ENCODE measurements at regions not wholly inside any gene's neighbourhood (a gene's known extent, or its start where the extent isn't known, plus 50 kb on each side); places are given as distances from the start of the nearest gene placed in this dataset.

DNA sequence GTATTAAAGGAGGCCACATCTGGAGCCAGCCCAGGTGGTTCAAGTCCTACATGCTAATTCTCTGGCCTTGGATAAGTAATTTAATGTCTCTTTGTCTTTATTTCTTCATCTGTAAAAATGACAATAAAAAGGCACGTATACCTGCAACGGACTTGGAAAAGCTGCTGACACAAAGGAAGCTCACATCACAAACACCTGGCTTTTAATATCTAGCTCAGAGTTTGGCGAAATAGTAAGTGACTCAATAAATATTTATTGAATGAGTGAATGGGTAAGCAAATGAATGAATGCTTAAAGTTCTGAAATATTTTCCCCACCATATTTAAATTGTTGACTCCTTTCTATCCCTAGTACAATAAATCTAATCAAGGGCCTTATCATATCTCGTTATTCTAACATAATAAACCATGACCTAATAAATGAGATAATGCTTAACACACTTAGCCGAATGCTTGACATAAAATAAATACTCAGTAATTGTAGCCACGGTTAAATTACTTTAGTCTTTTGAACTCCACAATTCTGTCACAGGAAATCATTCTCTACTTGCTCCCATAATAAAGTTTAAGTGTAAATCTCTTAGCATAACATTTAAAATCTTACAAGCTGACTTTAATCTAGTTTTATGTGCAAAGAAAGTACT is 74.7 kb upstream of the PALMD start:
- Histone ChIP-seq H4K20me1 (no peaks in the 10 kb centered on the region), H3K4me3 (no peak overlapping the region), H3K27me3 (no peaks in the 10 kb centered on the region), H3K27ac (no peak overlapping the region), H3K4me1 (no peaks in the 10 kb centered on the region), H3K36me3 (no peaks in the 10 kb centered on the region), H3K9ac (no peak overlapping the region), H3K9me3 (replicated peaks in 1 of 11) (no peaks in the 10 kb centered on the region), H3K4me2 (no peak overlapping the region)
- TF ChIP-seq Cebpa-rat (IDR thresholded peaks at IDR 0.05): no peak

DNA sequence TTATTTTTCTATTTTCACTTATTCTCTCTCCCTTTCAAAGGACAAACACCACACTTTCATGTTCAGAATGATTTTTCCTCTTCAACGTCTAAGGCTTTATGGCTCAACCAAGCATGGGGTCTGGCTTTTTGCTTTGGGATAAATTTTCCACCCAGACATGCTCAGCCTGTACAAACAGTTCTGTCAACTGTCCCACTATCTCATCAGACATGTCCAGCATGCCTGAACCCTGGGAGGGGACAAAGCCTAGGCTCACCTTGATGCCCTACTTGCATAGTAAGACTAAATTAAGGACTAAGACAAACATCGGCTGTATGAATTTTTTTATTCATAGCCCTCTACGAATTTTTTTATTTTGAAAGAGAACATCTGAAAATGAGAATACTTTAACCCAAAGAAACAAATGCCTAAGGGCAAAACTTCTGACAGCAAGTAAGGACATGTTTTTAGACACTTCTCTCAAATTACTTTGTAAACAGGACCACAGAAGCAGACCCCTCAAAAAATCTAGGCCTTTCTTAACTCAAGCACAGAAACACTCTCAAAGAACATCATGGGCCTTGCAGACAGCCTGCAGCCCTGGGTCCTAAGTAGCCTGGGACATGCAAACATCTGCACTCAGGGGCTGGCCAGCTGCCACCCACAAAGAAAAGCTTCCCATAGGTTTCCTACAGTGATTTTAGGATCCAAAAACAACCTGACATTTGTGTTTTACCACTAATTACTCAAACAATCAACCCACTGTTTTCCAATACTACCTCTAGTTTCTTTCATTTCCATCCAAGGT is 72.3 kb upstream of the PALMD start:
- no peaks in the 10 kb centered on the region for H4K20me1 ChIP-seq
- no peaks in the 10 kb centered on the region for H3K27me3 ChIP-seq
- H3K4me1 ChIP-seq: peaks cover 0 to 8% (median 0%) of the 10 kb centered on the region in 10 experiments; a peak in 2 of 20 replicates
- TF ChIP-seq Cebpa-rat (IDR thresholded peaks at IDR 0.05): no peak
- H3K36me3 ChIP-seq: no peaks in the 10 kb centered on the region
- H3K9me3 ChIP-seq (replicated peaks in 1 of 11): no peaks in the 10 kb centered on the region
- H3K9ac ChIP-seq: no peak overlapping the region
- no peak overlapping the region for H3K27ac ChIP-seq
- H3K4me2 ChIP-seq: no peak overlapping the region
- H3K4me3 ChIP-seq: no peak overlapping the region

DNA sequence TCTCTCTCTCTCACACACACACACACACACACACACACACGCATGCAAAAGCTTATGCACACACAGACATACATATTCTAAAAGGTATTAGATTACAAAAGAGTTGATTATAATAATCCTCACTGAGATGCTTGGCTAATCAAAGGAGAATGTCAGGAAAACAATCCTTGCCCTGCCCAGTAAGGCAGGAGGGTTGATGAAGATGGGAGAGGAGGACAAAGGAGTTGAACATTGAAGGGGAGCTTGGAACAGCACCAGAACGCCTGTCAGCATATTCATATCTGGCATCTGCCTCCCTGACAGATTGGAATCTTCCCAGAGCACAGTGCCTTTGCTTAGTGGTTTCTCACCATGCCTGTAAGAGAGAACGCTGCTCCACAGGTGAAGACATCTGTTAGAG is 68.6 kb upstream of the PALMD start:
- no peaks in the 10 kb centered on the region for H4K20me1 ChIP-seq
- no peak overlapping the region for H3K9ac ChIP-seq
- H3K4me2 ChIP-seq: 0 out of 22 replicates have a peak overlapping the region, but pooled peaks of 2 of the 11 experiments have one; percentile 6 to 9
- H3K9me3 ChIP-seq (replicated peaks in 1 of 11): no peaks in the 10 kb centered on the region
- H3K36me3 ChIP-seq: no peaks in the 10 kb centered on the region
- no peaks in the 10 kb centered on the region for H3K27me3 ChIP-seq
- no peak for TF ChIP-seq Cebpa-rat (IDR thresholded peaks at IDR 0.05)
- no peak overlapping the region for H3K4me3 ChIP-seq
- peaks cover 0 to 8% (median 0%) of the 10 kb centered on the region in 10 experiments; a peak in 2 of 20 replicates for H3K4me1 ChIP-seq
- H3K27ac ChIP-seq: no peak overlapping the region

GRCh38 chr1:99579691-99580172 is 66.2 kb upstream of the PALMD start:
- H3K4me3 ChIP-seq: no peak overlapping the region
- no peaks in the 10 kb centered on the region for H4K20me1 ChIP-seq
- no peaks in the 10 kb centered on the region for H3K36me3 ChIP-seq
- H3K9ac ChIP-seq: no peak overlapping the region
- no peak for TF ChIP-seq Cebpa-rat (IDR thresholded peaks at IDR 0.05)
- no peaks in the 10 kb centered on the region for H3K27me3 ChIP-seq
- peaks cover 0 to 8% (median 0%) of the 10 kb centered on the region in 10 experiments; a peak in 2 of 20 replicates for H3K4me1 ChIP-seq
- H3K4me2 ChIP-seq: no peak overlapping the region
- H3K27ac ChIP-seq: no peak overlapping the region
- no peaks in the 10 kb centered on the region for H3K9me3 ChIP-seq (replicated peaks in 1 of 11)

- H4K20me1 ChIP-seq: no peaks in the 10 kb centered on the region
- no peaks in the 10 kb centered on the region for H3K36me3 ChIP-seq
- H3K27ac ChIP-seq: no peak overlapping the region
- no peak overlapping the region for H3K4me3 ChIP-seq
- no peak for TF ChIP-seq Cebpa-rat (IDR thresholded peaks at IDR 0.05)
- H3K4me2 ChIP-seq: no peak overlapping the region; a peak in 1 of 22 replicates
- H3K27me3 ChIP-seq: no peaks in the 10 kb centered on the region
- peaks cover 0 to 8% (median 0%) of the 10 kb centered on the region in 10 experiments; a peak in 2 of 20 replicates for H3K4me1 ChIP-seq
- H3K9me3 ChIP-seq (replicated peaks in 1 of 11): no peaks in the 10 kb centered on the region
- no peak overlapping the region for H3K9ac ChIP-seq
Observed at GRCh38 chr1:99580451-99580850, 65.5 kb upstream of the PALMD start.

GRCh38 chr1:99587008-99587407 is 58.9 kb upstream of the PALMD start:
- Histone ChIP-seq H3K27ac (no peak overlapping the region), H3K36me3 (no peaks in the 10 kb centered on the region), H3K4me3 (no peak overlapping the region), H3K9ac (no peak overlapping the region), H3K27me3 (no peaks in the 10 kb centered on the region), H4K20me1 (no peaks in the 10 kb centered on the region), H3K9me3 (replicated peaks in 1 of 11) (no peaks in the 10 kb centered on the region), H3K4me1 (no peaks in the 10 kb centered on the region), H3K4me2 (no peak overlapping the region)
- TF ChIP-seq Cebpa-rat (IDR thresholded peaks at IDR 0.05): no peak

- H3K9me3 ChIP-seq (replicated peaks in 1 of 11): no peaks in the 10 kb centered on the region
- no peaks in the 10 kb centered on the region; a peak in 1 of 20 replicates for H3K4me1 ChIP-seq
- no peak overlapping the region for H3K4me3 ChIP-seq
- H3K27me3 ChIP-seq: no peaks in the 10 kb centered on the region
- no peak for TF ChIP-seq Cebpa-rat (IDR thresholded peaks at IDR 0.05)
- H3K27ac ChIP-seq: no peak overlapping the region
- no peaks in the 10 kb centered on the region for H4K20me1 ChIP-seq
- no peak overlapping the region for H3K9ac ChIP-seq
- H3K36me3 ChIP-seq: no peaks in the 10 kb centered on the region
- H3K4me2 ChIP-seq: no peak overlapping the region
Observed at GRCh38 chr1:99589186-99589636, 56.7 kb upstream of the PALMD start.

- Histone ChIP-seq H3K27ac (no peak overlapping the region), H3K27me3 (no peaks in the 10 kb centered on the region), H3K4me3 (no peak overlapping the region), H3K4me1 (no peaks in the 10 kb centered on the region; a peak in 1 of 20 replicates), H4K20me1 (no peaks in the 10 kb centered on the region), H3K36me3 (no peaks in the 10 kb centered on the region), H3K9ac (no peak overlapping the region), H3K9me3 (replicated peaks in 1 of 11) (no peaks in the 10 kb centered on the region), H3K4me2 (no peak overlapping the region)
- no peak for TF ChIP-seq Cebpa-rat (IDR thresholded peaks at IDR 0.05)
Observed at GRCh38 chr1:99590578-99591209, 55.2 kb upstream of the PALMD start.

DNA sequence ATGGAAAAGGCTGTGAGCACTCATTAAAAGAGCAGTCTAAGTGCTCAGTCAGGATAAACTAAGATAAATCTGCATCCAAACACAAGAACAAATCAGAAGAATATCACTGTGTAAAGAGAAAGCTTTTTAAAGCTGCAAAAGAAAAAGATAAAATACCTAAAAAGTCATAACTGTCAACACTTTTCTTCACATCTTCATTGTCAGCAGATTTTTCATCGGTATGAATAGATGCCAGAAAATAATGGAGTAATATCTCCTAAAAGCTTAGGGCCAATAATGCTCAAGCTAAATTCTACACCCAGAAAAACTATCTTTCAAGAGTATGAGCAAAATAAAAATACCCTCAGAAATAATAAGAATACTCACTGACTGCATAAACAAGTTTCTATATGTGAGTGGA is 54.0 kb upstream of the PALMD start:
- Histone ChIP-seq H3K27ac (no peak overlapping the region), H3K4me1 (no peaks in the 10 kb centered on the region; a peak in 1 of 20 replicates), H3K4me3 (no peak overlapping the region), H3K36me3 (no peaks in the 10 kb centered on the region), H4K20me1 (no peaks in the 10 kb centered on the region), H3K27me3 (no peaks in the 10 kb centered on the region), H3K9me3 (replicated peaks in 1 of 11) (no peaks in the 10 kb centered on the region), H3K9ac (no peak overlapping the region), H3K4me2 (no peak overlapping the region)
- TF ChIP-seq Cebpa-rat (IDR thresholded peaks at IDR 0.05): no peak

Data from BLaER1 treated with 17β-estradiol and CSF1 and Interleukin-3, amounts not matched to agents 10 nM and 100 nM (cell line).